ENCODE measurements at regions not wholly inside any gene's neighbourhood (a gene's known extent, or its start where the extent isn't known, plus 50 kb on each side); places are given as distances from the start of the nearest gene placed in this dataset.

DNA sequence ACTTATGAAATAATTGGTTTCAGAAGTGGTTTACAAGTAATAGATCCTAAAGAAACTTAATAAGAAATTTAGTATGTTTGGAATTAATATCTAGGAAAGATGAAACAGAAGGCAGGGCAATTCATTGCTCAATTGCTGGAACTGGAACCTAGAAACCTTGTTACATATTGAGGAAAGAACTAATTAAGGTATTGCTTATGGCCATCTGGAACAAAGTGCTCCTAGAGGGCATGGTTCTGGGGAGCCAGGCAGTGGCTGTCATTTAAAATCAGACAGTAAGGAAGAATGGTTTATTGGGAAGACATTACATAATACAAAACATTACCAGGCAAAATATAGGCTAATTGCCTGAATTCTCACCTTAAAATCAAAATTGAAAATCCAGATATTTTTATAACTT lies 224.1 kb downstream of the SLITRK6 start:
- no peak for DNase-seq (ENCODE audit: low read depth)
- TF ChIP-seq, protein P1, sequence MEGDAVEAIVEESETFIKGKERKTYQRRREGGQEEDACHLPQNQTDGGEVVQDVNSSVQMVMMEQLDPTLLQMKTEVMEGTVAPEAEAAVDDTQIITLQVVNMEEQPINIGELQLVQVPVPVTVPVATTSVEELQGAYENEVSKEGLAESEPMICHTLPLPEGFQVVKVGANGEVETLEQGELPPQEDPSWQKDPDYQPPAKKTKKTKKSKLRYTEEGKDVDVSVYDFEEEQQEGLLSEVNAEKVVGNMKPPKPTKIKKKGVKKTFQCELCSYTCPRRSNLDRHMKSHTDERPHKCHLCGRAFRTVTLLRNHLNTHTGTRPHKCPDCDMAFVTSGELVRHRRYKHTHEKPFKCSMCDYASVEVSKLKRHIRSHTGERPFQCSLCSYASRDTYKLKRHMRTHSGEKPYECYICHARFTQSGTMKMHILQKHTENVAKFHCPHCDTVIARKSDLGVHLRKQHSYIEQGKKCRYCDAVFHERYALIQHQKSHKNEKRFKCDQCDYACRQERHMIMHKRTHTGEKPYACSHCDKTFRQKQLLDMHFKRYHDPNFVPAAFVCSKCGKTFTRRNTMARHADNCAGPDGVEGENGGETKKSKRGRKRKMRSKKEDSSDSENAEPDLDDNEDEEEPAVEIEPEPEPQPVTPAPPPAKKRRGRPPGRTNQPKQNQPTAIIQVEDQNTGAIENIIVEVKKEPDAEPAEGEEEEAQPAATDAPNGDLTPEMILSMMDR (IDR thresholded peaks at IDR 0.05; ENCODE audit: low read depth, low read length, missing control alignments): no peak
- H3K4me3 ChIP-seq (ENCODE audit: low read depth, low read length): no peak overlapping the region

DNA sequence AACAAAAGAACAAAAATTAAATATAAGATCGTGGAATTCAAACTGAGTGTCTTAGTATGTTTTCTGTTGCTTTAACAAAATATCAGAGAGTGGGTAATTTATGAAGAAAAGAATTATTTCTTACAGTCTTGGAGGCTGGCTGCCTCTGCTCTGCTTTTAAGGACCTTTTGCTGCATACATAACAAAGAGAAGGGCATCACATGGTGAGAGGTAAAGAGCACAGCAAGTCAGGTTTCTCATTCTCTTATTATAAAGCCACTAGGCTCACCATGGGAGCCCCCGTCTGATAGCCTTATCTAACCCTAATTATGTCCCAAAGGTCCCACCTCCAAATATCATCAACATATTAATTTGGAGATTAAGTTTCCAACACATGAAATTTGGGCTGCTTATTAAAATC lies 231.3 kb downstream of the SLITRK6 start:
- TF ChIP-seq, protein P1 (IDR thresholded peaks at IDR 0.05; ENCODE audit: low read depth, low read length, missing control alignments): no peak
- DNase-seq (ENCODE audit: low read depth): no peak
- H3K4me3 ChIP-seq (ENCODE audit: low read depth, low read length): no peak overlapping the region

DNA sequence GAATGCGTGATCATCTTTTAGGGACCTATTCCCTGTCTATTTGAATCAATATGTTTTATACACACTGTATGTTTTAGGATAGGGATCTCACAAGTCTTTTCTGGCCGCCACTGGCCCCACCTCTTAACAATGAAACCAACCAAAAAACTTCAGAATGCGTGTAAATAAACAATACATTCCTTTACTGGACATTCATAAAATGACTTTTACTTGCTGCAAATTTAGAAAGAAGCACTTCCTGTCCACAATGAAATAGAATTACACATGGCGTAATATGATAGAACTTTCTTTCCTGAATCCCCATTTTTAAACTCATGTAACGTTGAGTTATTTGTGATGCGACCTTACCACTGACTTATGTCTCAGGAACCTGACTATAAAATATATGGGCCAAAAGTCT lies 233.6 kb downstream of the SLITRK6 start:
- no peak for DNase-seq (ENCODE audit: low read depth)
- TF ChIP-seq, protein P1 (IDR thresholded peaks at IDR 0.05; ENCODE audit: low read depth, low read length, missing control alignments): no peak
- H3K4me3 ChIP-seq (ENCODE audit: low read depth, low read length): no peak overlapping the region

DNA sequence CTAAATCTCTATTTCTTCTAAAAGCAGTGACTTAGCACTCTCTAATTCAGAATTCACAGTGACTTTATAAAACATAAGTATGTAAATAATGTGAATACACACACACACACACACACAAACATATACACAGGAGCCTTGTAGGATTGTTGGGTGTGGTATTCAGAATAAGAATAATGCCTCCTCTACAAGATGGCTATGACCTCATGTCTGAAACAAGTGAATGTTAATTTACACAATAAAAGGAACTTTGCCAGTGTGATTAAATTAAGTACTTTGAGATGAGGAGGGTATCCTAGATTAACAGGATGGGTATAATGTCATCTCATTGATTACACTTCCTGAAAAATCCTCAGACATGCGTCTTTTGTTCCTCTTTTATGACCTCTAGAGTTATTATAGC lies 234.6 kb downstream of the SLITRK6 start:
- no peak for DNase-seq (ENCODE audit: low read depth)
- H3K4me3 ChIP-seq (ENCODE audit: low read depth, low read length): no peak overlapping the region
- TF ChIP-seq, protein P1 (IDR thresholded peaks at IDR 0.05; ENCODE audit: low read depth, low read length, missing control alignments): no peak

DNA sequence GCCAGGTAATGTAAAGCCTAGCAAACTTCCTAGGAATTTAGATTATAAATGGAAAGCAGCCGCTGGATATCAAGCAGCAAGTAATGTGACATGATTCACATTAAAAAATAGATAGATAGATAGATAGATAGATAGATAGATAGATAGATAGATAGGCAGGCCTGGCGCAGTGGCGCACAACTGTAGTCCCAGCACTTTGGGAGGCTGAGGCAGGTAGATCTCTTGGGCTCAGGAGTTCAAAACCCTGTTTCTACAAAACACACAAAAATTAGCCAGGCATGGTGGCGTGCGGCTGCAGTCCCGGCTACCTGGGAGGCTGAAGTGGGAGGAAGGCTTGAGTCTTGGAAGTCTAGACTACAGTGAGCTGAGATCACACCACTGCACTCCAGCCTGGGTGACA lies 236.9 kb downstream of the SLITRK6 start:
- H3K4me3 ChIP-seq (ENCODE audit: low read depth, low read length): no peak overlapping the region
- no peak for DNase-seq (ENCODE audit: low read depth)
- TF ChIP-seq, protein P1 (IDR thresholded peaks at IDR 0.05; ENCODE audit: low read depth, low read length, missing control alignments): no peak

DNA sequence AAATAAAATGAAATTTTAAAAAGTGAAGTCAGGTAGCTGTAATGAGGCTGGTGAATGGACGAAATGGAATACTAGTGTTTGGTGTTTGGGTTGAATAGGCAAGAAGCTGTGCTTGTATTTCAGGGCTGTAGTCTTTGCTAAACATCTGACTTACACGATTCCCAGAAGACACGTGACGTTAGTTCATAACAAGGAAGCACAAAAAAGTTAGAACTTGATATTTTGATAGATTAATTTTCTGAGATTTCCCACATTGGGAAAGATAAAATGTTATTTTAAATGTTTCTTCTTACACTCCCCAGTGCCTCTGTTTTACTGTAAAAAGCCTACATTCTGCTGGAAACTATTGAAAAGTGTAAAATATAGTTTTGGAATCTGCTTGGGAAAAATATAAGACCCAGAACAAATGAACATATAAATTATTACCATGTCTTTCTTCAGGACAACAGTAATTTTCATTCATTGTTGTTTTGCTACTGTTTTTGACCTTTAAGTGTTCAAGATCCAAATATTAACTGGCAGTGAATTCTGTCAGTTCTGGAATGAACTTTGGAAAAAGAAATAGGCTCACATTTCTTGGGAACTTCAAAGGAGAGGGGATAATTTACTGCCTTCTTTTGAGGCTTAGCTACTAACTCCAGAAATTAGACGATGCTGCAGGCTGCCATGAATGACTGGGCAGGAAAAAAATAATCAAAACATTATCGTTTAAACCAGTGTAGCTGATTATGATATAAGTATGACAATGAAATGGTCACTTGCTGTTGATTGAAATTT lies 241.3 kb downstream of the SLITRK6 start:
- no peak overlapping the region for H3K4me3 ChIP-seq (ENCODE audit: low read depth, low read length)
- TF ChIP-seq, protein P1 (IDR thresholded peaks at IDR 0.05; ENCODE audit: low read depth, low read length, missing control alignments): no peak
- DNase-seq (ENCODE audit: low read depth): no peak

DNA sequence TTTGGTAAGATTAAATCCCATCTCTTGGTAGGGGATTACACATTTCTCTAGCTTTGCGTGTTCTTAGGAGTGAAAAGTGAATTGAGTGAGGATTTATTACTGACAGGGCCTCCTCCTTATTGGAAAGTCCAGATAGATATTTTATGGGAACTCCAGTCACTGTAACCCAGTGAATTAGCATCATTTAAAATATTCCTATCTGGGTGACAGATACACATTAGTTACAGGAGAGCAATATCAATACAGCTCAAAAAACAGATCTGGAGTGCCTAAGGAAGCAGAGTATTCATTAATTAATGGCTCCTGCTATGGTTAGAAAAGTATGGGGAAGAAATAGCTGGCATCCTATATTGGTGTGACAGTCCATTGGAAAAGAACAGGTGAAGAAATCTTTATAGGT lies 248.2 kb downstream of the SLITRK6 start:
- TF ChIP-seq, protein P1 (IDR thresholded peaks at IDR 0.05; ENCODE audit: low read depth, low read length, missing control alignments): no peak
- H3K4me3 ChIP-seq (ENCODE audit: low read depth, low read length): no peak overlapping the region
- DNase-seq (ENCODE audit: low read depth): no peak

Data from GM12864 (cell line).